Activated CD8-positive, alpha-beta memory T cell treated with anti-CD3 and anti-CD28 coated beads, Interleukin-2, amount 50 U/mL, for 4 hours (primary cell): ENCODE measurements at regions not wholly inside any gene's neighbourhood (a gene's known extent, or its start where the extent isn't known, plus 50 kb on each side); places are given as distances from the start of the nearest gene placed in this dataset.
"Not testable (repeated sequence)": the region's sequence is repeated elsewhere in the genome, so short reads cannot be mapped to it uniquely, and the experiment has no call there.

Experiments
- DNase-seq: peaks from one replicate; pipeline ENCODE4 v3.0.0-alpha.2; 2020

DNA sequence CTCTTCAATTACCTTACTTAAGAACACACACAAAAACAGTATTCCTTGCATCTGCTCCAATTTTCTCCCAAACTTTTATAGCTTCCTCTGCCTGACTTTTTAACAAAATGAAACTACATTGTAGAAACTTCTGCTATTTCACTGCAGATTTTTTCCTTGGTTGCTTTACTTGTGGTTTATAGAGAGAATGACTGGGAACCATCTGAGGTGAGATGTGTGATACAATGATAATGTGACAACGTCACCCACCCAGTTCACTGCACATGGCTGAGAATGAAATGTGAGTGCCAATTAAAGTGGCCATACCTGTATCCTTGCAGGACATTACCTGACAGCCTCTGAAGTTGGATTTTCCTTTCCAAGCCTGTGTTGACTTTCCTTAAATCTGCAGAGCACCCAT is 258.4 kb downstream of the CD83 start:
- no peak for DNase-seq

DNA sequence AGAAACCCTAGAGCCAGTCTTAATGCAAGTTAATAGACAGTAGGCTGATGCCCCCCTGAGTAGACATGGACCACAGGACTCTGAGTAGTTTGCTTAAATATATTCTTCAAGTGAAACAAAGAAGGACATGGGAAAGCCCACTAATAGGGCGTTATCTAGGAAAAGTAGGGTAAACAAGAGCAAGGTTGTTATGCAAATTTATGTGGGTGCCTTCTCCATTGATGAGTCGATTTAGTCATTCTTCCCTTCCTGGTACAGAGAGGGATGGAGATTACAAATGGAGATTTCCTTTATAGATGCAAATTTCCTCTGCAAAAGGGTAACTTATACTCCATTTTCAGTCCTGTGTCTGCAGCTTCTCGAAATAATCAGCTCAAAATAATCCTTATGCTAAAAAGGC is 262.0 kb downstream of the CD83 start:
- no peak for DNase-seq

DNA sequence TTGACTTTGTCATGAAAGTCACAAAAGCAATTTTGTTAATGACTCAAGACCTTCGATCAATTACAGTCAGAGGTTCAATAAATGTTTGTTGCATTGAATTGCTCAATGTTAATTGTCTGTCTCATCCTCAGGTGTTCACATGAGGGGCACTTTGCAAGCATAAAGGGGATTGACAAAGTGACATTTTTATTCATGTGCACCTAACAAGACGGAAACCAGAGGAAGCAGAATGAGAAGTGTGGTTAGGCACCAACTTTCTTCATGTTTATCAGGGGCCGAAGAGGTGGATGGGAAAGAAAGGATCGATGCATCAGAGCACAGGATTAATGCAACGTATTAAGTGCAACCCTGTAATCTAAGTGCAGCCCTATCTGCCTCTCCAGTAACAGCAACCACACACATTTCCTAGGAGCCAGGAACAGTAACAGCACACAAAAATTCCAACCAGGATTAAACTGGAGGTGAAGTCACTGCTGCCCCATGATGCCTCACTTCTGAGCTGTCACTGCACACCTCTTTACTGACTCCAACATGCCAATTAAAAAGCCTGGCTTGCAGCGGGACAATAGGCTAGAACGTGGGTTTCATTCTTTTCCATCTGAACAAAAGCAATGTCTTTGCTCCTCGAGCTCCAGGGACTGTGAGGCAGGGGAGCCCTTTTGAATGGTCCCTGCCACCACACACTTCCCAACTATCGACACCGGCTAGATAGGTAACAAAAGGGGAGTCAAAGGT is 262.7 kb downstream of the CD83 start:
- no peak for DNase-seq

DNA sequence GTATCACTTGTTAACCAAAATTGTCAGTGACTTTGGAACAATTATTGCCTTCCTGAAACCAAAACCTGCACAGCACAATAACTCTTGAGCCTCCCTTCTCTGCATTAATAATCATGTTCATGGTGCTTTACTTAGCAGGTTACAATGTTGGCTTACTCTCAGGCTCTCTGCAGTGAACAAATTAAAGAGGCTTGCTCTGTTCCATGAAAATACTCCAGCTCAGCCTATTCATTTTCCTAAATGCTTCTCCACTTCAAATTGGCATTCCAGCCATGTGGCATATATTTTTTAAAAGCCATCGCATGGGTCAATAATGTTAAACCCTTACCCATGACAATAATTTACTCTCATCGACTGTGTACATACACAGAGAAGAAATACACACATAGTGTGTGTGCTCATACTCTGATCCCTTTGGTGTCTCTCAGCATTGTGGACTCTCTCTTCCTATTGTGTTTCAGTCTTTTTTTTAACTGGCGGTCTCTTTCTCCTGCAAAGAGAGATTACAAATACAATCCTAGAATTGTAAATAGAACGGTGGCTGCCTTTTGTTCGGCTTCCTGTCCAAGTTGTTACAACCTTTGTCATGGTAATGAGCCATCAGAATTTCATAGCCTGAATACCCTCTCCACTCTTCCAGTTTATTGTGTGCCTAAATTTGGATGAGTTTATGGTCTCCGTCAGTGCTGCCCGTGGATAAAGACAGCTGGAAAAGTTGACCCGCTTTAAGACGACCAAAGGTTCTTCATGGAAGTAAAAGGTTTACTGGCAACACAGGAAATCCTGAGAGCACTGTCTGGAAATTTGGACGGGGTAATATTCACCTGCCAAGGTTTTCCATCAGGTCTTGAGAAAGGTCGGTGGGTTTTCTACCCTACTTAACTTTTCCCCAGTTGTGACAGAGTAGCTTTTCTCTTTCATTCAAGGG is 263.6 kb downstream of the CD83 start:
- no peak for DNase-seq

DNA sequence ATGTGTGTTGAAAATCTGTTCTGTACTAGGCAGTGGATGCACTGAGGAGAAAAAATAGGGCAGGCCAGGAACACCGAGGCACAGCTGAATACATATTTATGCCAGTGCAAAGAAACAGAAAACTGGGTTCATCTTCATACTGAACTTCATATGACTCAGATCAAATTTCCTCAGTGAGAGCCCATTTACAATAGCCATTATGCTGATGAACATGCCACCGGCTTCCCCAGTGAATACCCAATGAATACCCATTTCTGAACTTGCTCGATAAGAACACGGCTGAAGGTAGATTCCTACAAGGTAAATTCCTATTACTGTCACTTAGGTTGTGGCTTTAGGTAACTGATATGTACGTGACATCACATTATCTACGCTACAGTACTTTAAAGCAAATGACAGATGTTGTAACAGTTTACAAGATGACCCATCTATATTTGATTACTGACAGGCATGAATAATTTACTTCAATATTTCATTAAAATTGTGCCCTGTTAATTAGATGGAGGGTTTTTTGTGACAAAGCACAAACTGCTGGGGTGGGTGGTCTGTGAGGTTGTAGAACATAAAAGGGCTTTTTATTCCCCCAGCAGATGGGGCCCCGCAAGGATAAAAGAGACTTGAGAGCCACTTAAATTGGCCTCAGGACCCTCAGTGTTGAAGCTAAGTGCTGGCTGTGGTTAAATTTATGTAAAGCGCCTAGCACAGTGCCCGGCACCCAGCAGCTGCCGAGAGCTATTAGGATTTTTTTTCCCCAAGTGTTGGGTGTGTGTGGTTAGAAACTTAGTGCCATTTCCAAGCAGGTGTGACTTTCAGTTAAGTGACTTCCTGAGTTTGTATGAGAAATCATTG is 264.5 kb downstream of the CD83 start:
- DNase-seq, result no peak

DNA sequence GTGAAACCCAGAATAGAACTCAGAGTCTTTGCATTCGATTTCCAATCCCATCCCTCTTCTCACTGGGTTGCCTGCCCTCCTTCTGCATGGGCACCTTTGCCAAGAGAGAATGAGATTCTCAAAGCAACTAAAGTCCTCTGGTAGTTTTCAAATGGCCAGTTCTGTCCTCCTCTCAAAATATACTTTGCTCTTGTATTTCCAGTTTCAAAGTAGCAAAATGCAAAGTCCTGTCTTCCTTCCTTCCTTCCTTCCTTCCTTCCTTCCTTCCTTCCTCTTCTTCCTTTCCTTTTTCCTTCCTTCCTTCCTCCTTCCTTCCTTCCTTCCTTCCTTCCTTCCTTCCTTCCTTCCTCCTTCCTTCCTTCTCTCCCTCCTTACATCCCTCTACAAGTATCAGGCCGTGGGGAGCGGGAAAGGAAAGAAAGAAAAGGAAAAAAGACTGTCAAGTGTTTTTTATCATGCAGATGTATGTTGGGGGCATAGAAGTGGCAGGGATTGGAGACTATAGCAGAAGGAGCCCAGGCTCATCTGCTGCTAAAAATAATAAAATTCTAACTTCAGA is 265.2 kb downstream of the CD83 start:
- DNase-seq, result no peak

DNA sequence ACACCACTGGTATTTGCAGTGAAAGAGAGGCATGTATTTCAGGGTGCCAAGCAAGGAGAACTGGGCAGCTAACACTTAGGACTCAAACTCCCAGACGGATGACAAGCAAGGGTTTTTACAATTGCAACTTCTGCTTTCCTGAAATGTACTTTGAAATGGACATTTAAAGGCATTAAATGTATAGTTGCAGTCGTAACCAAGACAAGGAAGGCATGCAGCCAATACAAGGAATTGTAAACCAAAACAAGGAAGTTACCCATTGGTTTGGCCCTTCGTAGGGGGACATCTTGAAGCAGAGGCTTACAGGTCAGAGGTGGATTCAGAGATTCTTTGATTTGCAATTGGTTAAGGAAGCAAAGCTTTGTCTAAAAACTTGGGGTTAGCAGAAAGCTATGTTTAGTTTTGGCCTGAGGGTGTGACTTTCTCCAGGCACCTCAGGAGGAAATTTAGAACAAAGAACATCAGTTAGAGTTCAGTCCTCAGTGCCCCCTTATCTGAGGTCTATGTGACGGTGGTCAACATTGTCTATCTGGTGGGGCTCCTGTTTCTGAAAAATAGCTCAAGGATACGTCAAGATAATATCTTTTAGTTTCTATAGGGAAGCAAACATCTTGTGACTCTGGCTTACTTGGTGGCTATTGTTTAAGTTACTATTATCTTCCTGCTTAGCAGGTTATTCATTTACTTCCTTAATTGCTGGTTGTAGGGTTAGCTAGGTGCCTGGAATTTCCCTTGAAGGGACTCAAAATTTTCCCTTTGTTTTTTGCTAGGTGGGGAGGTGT is 266.0 kb downstream of the CD83 start:
- no peak for DNase-seq

DNA sequence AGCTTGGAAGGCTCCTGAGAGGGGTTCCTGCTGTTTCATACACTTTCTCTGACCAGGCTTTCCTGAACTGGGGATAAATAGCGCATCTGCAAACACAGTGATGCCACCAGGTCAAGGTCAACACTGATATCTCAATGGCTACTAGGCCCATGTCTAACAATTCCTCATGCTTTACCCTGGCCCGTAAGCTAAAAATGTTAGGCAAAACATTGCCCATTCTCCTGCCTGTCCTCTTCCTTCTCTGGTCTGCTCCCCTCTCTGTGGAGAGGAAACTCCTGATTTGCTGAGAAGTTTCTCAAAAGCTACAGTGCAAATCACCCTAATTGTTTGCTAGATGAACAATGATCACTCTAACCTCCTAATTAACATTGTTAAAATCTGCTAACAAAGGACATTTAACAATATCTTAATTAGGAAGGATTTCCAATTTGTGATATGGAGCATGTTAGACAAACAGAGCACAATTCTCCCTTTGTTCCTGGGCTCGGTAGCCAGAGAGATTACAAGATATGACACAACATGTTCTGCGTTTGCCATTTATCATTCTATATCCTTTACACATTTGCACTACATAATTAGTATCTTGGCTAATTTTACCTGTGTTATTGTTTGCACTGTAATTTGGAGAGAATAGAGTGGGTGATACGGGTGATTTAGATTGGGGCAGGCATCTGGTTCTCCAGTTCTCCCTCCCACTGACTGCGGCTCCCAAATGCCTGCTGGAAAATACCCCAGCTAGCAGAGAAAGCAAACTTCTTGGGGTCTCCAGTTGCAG is 266.8 kb downstream of the CD83 start:
- DNase-seq, result no peak

DNA sequence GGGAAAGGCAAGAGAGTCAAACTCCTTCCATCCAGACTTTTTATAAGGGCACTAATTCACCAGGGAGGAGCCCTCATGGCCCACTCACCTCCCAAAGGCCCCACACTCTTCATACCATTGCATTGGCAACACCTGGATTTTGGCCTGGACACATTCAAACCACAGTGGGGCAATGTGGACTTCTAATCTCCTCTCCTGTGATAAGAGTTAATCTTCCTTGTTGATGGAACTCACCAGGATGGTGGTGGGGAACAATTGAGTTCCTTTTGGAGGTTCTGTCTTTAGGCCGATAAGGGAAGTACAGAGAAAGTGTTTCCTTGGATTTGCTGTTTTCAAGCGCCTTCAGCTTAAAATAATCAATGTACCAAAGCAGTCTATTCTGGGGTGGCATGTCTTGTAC is 268.7 kb downstream of the CD83 start:
- no peak for DNase-seq

DNA sequence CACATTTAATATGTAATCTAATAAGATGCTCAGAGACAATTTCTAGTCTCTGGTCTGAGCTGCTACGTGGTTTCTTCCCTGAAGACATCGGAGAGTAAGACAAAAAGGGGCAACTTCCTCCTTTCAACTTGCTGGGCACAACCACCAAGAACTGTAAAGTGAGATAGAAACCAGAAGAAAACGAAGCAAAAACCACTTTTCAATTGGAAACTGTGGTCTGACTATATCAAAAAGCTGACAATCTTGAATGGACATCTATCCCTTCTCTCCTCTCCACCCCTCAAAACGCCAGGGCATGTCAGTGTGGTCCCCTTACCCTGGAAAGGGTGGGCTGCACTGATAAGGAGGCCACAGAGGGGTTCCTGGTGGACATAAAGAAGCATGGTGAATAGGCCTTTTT is 269.1 kb downstream of the CD83 start:
- no peak for DNase-seq

DNA sequence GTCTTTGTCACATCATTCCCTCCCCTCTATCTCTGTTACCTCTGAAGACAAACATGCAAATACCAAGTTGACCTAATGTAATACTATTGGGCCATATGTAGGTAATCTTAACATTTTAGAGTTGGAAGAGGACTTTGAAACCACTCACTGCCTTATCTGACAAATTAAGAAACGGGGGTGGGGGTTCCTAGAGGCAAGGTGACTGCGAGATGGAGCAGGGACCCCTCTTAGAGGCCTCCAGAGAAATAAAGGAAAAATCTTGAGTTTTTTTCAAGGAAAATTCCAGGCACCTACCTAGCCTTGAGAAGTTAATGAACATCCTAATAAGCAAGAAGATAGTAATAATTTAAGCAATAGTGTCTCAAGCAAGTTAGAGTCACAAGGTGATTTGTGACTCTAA is 270.8 kb downstream of the CD83 start:
- no peak for DNase-seq

DNA sequence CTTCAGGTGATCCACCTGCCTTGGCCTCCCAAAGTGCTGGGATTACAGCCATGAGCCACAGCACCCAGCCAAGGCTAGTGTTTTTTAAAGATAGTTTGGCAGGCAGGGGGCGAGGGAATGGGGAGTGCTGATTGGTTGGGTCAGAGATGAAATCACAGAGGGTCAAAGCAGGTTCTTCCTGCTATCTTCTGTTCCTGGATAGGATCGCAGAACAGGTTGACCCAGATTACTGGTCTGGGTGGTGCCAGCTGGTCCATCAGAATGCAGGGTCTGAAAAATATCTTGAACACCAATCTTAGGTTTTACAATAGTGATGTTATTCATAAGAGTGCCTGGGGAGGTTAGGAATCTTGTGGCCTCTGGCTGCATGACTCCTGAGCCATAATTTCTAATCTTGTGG is 272.2 kb downstream of the CD83 start:
- not testable (repeated sequence) for DNase-seq

DNA sequence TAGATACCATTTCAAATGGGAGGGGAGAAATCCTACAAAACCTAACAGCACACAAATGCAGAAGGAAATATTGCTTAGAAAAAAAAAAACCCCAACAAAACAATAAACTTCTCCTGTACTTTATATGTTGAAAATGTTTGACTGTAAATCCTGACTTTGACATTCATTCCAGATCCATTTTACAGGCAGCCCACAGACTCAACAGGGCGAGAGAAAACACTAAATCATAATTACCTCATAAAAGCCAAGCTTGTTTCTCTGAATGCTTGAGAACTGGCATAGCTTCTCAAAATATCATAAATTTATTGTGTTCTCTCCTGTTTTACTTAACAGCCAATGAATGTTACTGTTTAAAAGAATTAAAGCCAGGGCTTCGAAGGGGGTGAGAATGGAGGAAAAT is 273.2 kb downstream of the CD83 start:
- DNase-seq, result no peak

DNA sequence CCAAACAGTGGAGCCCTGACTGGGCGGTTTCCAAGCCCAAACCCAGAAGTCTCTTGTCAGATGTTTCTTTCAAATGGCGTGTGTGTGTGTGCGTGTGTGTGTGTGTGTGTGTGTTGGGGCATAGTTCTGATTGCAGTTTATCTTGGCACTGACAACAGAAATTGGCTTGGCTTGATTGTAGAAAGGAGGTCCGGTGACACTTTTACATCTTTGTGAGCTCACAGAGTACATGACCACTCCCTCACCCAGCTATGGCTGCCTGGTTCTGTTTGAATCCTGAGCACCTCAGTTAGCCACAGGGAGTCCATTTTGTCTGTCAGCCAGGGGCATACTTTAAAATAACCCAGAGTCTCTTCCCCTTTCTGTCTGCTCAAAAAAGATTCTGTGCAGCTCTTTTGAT is 276.3 kb downstream of the CD83 start:
- DNase-seq, result no peak

DNA sequence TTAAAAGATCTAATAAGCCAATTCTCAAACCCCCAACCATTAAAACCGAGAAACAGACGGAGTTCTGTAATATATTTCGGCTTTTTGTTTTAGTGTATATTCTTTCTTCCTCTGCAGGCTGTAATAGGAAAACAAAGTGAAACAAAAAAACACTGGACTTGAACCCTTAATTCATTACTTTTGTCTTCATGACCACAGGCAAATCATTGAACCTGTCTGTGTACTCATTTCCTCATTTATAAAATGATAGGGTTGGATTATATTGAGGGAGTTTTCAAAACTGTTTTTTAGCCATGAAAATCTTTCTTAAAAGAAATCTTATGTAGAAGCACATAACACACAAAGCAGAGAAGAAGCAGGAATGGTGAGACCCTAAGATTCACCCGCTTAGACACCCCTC is 278.8 kb downstream of the CD83 start:
- no peak for DNase-seq

DNA sequence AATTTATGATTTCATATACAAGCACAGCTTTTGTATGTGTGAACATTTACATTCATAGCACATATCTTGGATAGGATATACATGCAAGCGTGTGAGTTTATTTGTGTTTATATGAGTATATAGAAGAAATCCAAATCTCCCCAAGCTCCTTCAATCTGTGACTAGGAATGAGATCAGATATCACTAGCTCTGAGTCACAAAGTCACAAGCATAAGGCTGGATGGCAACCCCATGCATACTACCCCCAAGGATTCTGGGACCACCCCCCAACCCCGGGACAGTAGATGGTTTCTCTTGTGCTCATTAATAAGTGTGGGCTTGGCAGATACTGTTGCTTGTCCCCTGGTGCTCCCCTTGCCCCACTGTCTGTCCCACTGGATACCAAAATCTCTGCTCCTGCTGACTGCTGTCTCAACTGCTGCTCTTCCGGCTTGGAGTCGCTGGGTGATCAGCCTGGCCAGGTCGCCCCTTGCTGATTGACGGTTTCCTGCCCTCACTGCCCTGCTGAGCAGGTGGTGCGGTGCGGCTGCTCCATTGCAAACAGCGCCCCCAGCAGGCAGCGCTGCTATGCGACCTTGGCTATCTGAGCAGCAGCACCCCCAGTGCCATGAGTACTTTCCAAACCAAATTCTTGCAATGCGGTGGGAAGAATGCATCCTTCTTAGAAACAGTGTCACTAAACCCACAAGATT is 279.4 kb downstream of the CD83 start:
- DNase-seq, result no peak

DNA sequence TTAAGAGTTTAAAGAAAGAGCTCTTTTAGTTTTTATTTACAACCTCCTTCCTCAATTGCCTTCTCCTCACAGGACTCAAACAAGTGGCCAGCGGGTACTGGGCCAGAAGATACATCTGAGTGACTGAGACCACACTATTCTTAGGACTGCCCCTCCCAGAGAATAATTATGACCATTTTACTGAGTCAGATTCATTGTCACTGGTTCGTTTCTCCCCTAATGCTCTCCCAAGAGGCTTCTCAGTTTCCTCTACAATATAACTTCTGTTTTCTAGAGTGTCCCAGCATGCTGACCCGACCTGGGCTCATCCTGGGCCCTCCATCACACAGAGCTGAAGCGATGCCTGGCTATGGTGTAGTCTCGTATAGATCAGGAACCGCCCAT is 279.9 kb downstream of the CD83 start:
- DNase-seq, result no peak

DNA sequence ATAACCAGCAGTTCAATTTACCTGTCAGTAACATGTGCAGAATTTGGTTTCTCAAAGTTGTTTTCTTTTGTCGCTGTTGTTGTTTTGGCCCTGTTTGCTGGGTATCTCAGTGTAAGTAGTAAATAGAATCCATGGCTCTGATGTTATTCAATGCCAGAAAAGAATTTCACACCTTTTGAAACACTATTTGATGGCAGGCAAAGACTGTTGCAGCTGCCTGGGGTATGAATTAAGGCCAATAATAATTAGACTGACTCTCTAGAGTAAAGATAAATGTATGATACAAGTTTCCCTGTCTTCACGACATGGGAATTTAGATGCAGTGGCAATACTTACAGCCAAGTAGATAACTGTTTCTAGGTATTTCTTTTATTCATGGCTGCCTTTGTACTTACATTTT is 281.4 kb downstream of the CD83 start:
- no peak for DNase-seq

DNA sequence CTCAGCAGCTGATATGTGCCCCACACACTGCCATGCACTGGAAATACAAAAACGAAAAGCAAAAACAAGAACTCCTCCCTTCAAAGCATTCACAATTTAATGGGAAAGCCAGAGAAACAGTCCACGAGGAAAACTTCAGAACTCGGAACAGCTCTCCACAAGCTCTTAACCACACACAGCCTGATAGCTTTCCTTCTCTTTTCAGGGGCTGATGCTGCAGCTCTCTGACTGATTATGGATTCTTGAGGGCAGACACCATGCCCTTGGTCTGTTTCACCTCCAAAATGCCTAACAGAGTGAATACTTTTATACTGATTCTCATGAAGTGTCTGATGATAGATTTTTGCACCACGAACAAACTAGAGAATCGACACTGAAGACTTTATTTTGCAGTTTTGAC is 282.1 kb downstream of the CD83 start:
- no peak for DNase-seq

DNA sequence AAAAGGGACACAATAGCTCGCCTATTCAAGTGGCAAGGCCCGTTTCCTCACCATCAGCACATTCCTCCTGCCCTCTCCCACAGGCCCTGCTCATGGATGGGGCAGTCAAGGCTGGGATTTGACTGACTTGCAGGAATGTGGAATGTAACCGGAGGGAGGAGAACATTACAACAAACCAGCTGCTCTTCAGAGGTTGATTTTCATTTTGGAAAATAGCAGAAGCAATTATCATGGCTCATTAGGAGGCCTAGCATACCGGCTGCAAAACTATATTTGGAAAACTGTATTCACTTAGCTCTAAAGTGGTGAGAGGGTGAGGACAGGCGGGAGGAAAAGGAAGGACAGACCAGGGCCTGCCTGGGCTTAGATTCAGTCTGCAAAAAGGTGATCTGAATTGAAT is 283.7 kb downstream of the CD83 start:
- DNase-seq, result no peak
